HFF-Myc (cell line): ENCODE measurements at regions not wholly inside any gene's neighbourhood (a gene's known extent, or its start where the extent isn't known, plus 50 kb on each side); places are given as distances from the start of the nearest gene placed in this dataset.

Experiments used
- DNase-seq: peaks from one replicate; pipeline ENCODE4 v3.0.0-alpha.2; 2011; ENCODE audit warnings: low read depth; ENCODE audit errors: extremely low read depth
- H3K4me3 ChIP-seq: replicated peaks from 2 replicates; pipeline ENCODE4 v1.5.1; 2011; ENCODE audit warnings: low read depth, mild to moderate bottlenecking, control low read depth, low read length
- CTCF ChIP-seq: IDR thresholded peaks from 2 replicates; pipeline ENCODE4 v1.5.1; 2012; ENCODE audit warnings: mild to moderate bottlenecking, low read depth, low read length, control low read depth; ENCODE audit errors: missing control alignments

GRCh38 chr16:82248012-82248656 is 78.1 kb upstream of the MPHOSPH6 start:
- no peak for DNase-seq
- H3K4me3 ChIP-seq = no peak overlapping the region
- TF ChIP-seq CTCF = no peak

- H3K4me3 ChIP-seq = no peak overlapping the region
- no peak for DNase-seq
- TF ChIP-seq CTCF = no peak
Observed at GRCh38 chr16:82242201-82242600, 72.2 kb upstream of the MPHOSPH6 start.

GRCh38 chr16:82241469-82242052 is 71.5 kb upstream of the MPHOSPH6 start:
- no peak for TF ChIP-seq CTCF
- DNase-seq = no peak
- no peak overlapping the region for H3K4me3 ChIP-seq

GRCh38 chr16:82240111-82240510 is 70.1 kb upstream of the MPHOSPH6 start:
- no peak for TF ChIP-seq CTCF
- no peak for DNase-seq
- no peak overlapping the region for H3K4me3 ChIP-seq

GRCh38 chr16:82236875-82237274 is 66.9 kb upstream of the MPHOSPH6 start:
- no peak overlapping the region for H3K4me3 ChIP-seq
- no peak for DNase-seq
- no peak for TF ChIP-seq CTCF

GRCh38 chr16:82236415-82236814 is 66.4 kb upstream of the MPHOSPH6 start:
- DNase-seq = no peak
- no peak overlapping the region for H3K4me3 ChIP-seq
- TF ChIP-seq CTCF = no peak

- DNase-seq = no peak
- no peak overlapping the region for H3K4me3 ChIP-seq
- no peak for TF ChIP-seq CTCF
Observed at GRCh38 chr16:82232806-82233205, 62.8 kb upstream of the MPHOSPH6 start.
